Loucy (cell line): ENCODE measurements at regions not wholly inside any gene's neighbourhood (a gene's known extent, or its start where the extent isn't known, plus 50 kb on each side); places are given as distances from the start of the nearest gene placed in this dataset.

Experiments used
- H2AFZ ChIP-seq: fragments of 200-600 bp; sonication (generic); 2 replicates; pipeline ENCODE4 v1.6.0; 2016; ENCODE audit warnings: antibody characterized with exemption, mild to moderate bottlenecking, low read length, moderate library complexity
- H3F3A ChIP-seq: fragments of 200-600 bp; 2 replicates; pipeline ENCODE4 v1.6.0; 2016; ENCODE audit warnings: antibody characterized with exemption, low read depth, mild to moderate bottlenecking
- H3K27me3 ChIP-seq: fragments of 200-600 bp; sonication (generic); 2 replicates; pipeline ENCODE4 v1.6.1; 2014; ENCODE audit warnings: low read length, mild to moderate bottlenecking; ENCODE audit not compliant: insufficient read depth, poor library complexity, severe bottlenecking
- H3K36me3 ChIP-seq: fragments of 200-600 bp; sonication (generic); 2 replicates; pipeline ENCODE4 v1.6.1; 2016; ENCODE audit warnings: low read length; ENCODE audit not compliant: insufficient read depth
- H3K4me1 ChIP-seq: fragments of 200-600 bp; sonication (generic); 2 replicates; pipeline ENCODE4 v1.5.1; 2014; ENCODE audit warnings: low read length, mild to moderate bottlenecking; ENCODE audit not compliant: insufficient read depth, poor library complexity, severe bottlenecking
- H3K4me2 ChIP-seq: fragments of 200-600 bp; sonication (generic); 2 replicates; pipeline ENCODE4 v1.6.0; 2014; ENCODE audit warnings: antibody characterized with exemption, low read length, low read depth, mild to moderate bottlenecking; ENCODE audit not compliant: poor library complexity, severe bottlenecking
- H3K4me3 ChIP-seq: fragments of 200-600 bp; sonication (generic); 2 replicates; pipeline ENCODE4 v1.5.1; 2014; ENCODE audit warnings: low read length, mild to moderate bottlenecking, mixed read lengths; ENCODE audit not compliant: poor library complexity, severe bottlenecking
- H3K79me2 ChIP-seq: fragments of 200-600 bp; sonication (generic); 2 replicates; pipeline ENCODE4 v1.6.1; 2014; ENCODE audit warnings: low read length; ENCODE audit not compliant: insufficient read depth
- H3K9ac ChIP-seq: fragments of 200-600 bp; sonication (generic); 2 replicates; pipeline ENCODE4 v1.6.0; 2014; ENCODE audit warnings: mild to moderate bottlenecking, low read depth, low read length, moderate library complexity; ENCODE audit not compliant: poor library complexity, severe bottlenecking
- H3K9me2 ChIP-seq: fragments of 200-600 bp; sonication (generic); replicated peaks from 2 replicates; pipeline ENCODE4 v1.6.1; 2016; ENCODE audit warnings: low read depth, low read length, mixed read lengths
- H3K9me3 ChIP-seq: fragments of 200-600 bp; sonication (generic); 2 replicates; pipeline ENCODE4 v1.6.1; 2014; ENCODE audit warnings: mild to moderate bottlenecking, antibody characterized with exemption, low read length, low read depth; ENCODE audit not compliant: insufficient read depth
- H4K20me1 ChIP-seq: fragments of 200-600 bp; sonication (generic); 2 replicates; pipeline ENCODE4 v1.6.0; 2014; ENCODE audit warnings: antibody characterized with exemption, low read length, mild to moderate bottlenecking; ENCODE audit not compliant: insufficient read depth, poor library complexity, severe bottlenecking
- CTCF ChIP-seq: fragments of 200-600 bp; sonication (generic); conservative IDR thresholded peaks from 2 replicates; pipeline ENCODE4 v1.5.1; 2014; ENCODE audit warnings: mild to moderate bottlenecking, antibody characterized with exemption, low read length
- EZH2phosphoT487 ChIP-seq: fragments of 200-600 bp; IDR thresholded peaks from 2 replicates; pipeline ENCODE4 v1.6.1; 2018; ENCODE audit warnings: antibody characterized with exemption, mild to moderate bottlenecking, moderate library complexity, borderline replicate concordance

GRCh38 chr6:40734607-40735006 is 147.4 kb upstream of the LRFN2 start:
- Histone ChIP-seq H3K4me1 (no peaks in the 10 kb centered on the region), H3K27me3 (no peaks in the 10 kb centered on the region), H3K4me2 (no peak overlapping the region), H3K36me3 (no peaks in the 10 kb centered on the region), H3K9me3 (no peaks in the 10 kb centered on the region), H2AFZ (no peak overlapping the region), H3K9me2 (no peaks in the 10 kb centered on the region), H4K20me1 (no peaks in the 10 kb centered on the region), H3F3A (no peaks in the 10 kb centered on the region), H3K4me3 (no peak overlapping the region), H3K79me2 (no peaks in the 10 kb centered on the region), H3K9ac (no peak overlapping the region)
- TF ChIP-seq EZH2phosphoT487 (no peak), CTCF (no peak)

GRCh38 chr6:40733770-40734396 is 146.7 kb upstream of the LRFN2 start:
- no peak for TF ChIP-seq EZH2phosphoT487
- TF ChIP-seq CTCF, result no peak
- no peaks in the 10 kb centered on the region for H3K79me2 ChIP-seq
- H3F3A ChIP-seq, result no peaks in the 10 kb centered on the region
- H3K9me3 ChIP-seq, result no peaks in the 10 kb centered on the region
- H3K9me2 ChIP-seq, result no peaks in the 10 kb centered on the region
- no peak overlapping the region for H2AFZ ChIP-seq
- H3K27me3 ChIP-seq, result no peaks in the 10 kb centered on the region
- H3K9ac ChIP-seq, result no peak overlapping the region
- no peak overlapping the region for H3K4me3 ChIP-seq
- H3K4me2 ChIP-seq, result no peak overlapping the region
- H3K4me1 ChIP-seq, result no peaks in the 10 kb centered on the region
- no peaks in the 10 kb centered on the region for H3K36me3 ChIP-seq
- H4K20me1 ChIP-seq, result no peaks in the 10 kb centered on the region

- Histone ChIP-seq H3K4me3 (no peak overlapping the region), H2AFZ (no peak overlapping the region), H3K27me3 (no peaks in the 10 kb centered on the region), H3K4me1 (no peaks in the 10 kb centered on the region), H3K79me2 (no peaks in the 10 kb centered on the region), H4K20me1 (no peaks in the 10 kb centered on the region), H3K9me3 (no peaks in the 10 kb centered on the region), H3K9ac (no peak overlapping the region), H3K9me2 (no peaks in the 10 kb centered on the region), H3F3A (no peaks in the 10 kb centered on the region), H3K4me2 (no peak overlapping the region), H3K36me3 (no peaks in the 10 kb centered on the region)
- TF ChIP-seq EZH2phosphoT487, result no peak
- TF ChIP-seq CTCF, result no peak
These were observed 146.1 kb upstream of the LRFN2 start for GRCh38 chr6:40733290-40733689.
